BE2C (cell line): ENCODE measurements at regions not wholly inside any gene's neighbourhood (a gene's known extent, or its start where the extent isn't known, plus 50 kb on each side); places are given as distances from the start of the nearest gene placed in this dataset.

Experiments used
- DNase-seq: peaks from one replicate; pipeline ENCODE4 v3.0.0-alpha.2; 2020
- H3K27me3 ChIP-seq: fragments of 250-450 bp; sonication (Bioruptor Pico); 2 replicates; pipeline ENCODE4 v1.5.1; 2020; ENCODE audit warnings: mild to moderate bottlenecking
- H3K36me3 ChIP-seq: fragments of 250-450 bp; sonication (Bioruptor Pico); 2 replicates; pipeline ENCODE4 v1.5.1; 2020; ENCODE audit warnings: mild to moderate bottlenecking
- H3K4me1 ChIP-seq: fragments of 250-450 bp; sonication (Bioruptor Pico); 2 replicates; pipeline ENCODE4 v1.5.1; 2020
- H3K4me3 ChIP-seq: 2 replicates; pipeline ENCODE4 v1.5.1; 2011; ENCODE audit warnings: low read depth, low read length
- H3K9me3 ChIP-seq: fragments of 250-450 bp; sonication (Bioruptor Pico); 2 replicates; pipeline ENCODE4 v1.5.1; 2020
- CTCF ChIP-seq: IDR thresholded peaks from 2 replicates; pipeline ENCODE4 v1.5.1; 2012; ENCODE audit warnings: mild to moderate bottlenecking, low read depth, low read length

- H3K36me3 ChIP-seq = no peaks in the 10 kb centered on the region
- no peaks in the 10 kb centered on the region for H3K27me3 ChIP-seq
- no peaks in the 10 kb centered on the region for H3K9me3 ChIP-seq
- peaks cover 16% of the 10 kb centered on the region for H3K4me1 ChIP-seq
- H3K4me3 ChIP-seq = no peak overlapping the region
- DNase-seq = no peak
- no peak for TF ChIP-seq CTCF
Observed at GRCh38 chr2:216312441-216312840, 59.8 kb downstream of the MARCHF4 start.

- Histone ChIP-seq H3K27me3 (no peaks in the 10 kb centered on the region), H3K36me3 (no peaks in the 10 kb centered on the region), H3K9me3 (no peaks in the 10 kb centered on the region), H3K4me3 (no peak overlapping the region), H3K4me1 (peaks cover 3% of the 10 kb centered on the region; the same call in 1 of the 2 replicates)
- TF ChIP-seq CTCF = no peak
- DNase-seq = no peak
Observed at GRCh38 chr2:216308576-216308975, 63.7 kb downstream of the MARCHF4 start.

GRCh38 chr2:216307496-216307895, 64.8 kb downstream of the MARCHF4 start:
- TF ChIP-seq CTCF = no peak
- H3K4me1 ChIP-seq = no peaks in the 10 kb centered on the region
- H3K4me3 ChIP-seq = no peak overlapping the region
- DNase-seq = no peak
- no peaks in the 10 kb centered on the region for H3K9me3 ChIP-seq
- no peaks in the 10 kb centered on the region for H3K27me3 ChIP-seq
- H3K36me3 ChIP-seq = no peaks in the 10 kb centered on the region

GRCh38 chr2:216306868-216307267, 65.4 kb downstream of the MARCHF4 start:
- Histone ChIP-seq H3K4me3 (no peak overlapping the region), H3K27me3 (no peaks in the 10 kb centered on the region), H3K4me1 (no peaks in the 10 kb centered on the region), H3K9me3 (no peaks in the 10 kb centered on the region), H3K36me3 (no peaks in the 10 kb centered on the region)
- no peak for DNase-seq
- no peak for TF ChIP-seq CTCF

- no peaks in the 10 kb centered on the region for H3K4me1 ChIP-seq
- no peaks in the 10 kb centered on the region for H3K9me3 ChIP-seq
- no peaks in the 10 kb centered on the region for H3K27me3 ChIP-seq
- H3K4me3 ChIP-seq = no peak overlapping the region
- TF ChIP-seq CTCF = no peak
- H3K36me3 ChIP-seq = no peaks in the 10 kb centered on the region
- no peak for DNase-seq
Observed at GRCh38 chr2:216305574-216305973, 66.7 kb downstream of the MARCHF4 start.

GRCh38 chr2:216302981-216303676, 69.2 kb downstream of the MARCHF4 start:
- no peak overlapping the region for H3K4me3 ChIP-seq
- no peaks in the 10 kb centered on the region for H3K36me3 ChIP-seq
- TF ChIP-seq CTCF = no peak
- H3K9me3 ChIP-seq = no peaks in the 10 kb centered on the region
- H3K4me1 ChIP-seq = no peaks in the 10 kb centered on the region
- no peaks in the 10 kb centered on the region for H3K27me3 ChIP-seq
- no peak for DNase-seq
